HUES64 (cell line): ENCODE measurements at regions not wholly inside any gene's neighbourhood (a gene's known extent, or its start where the extent isn't known, plus 50 kb on each side); places are given as distances from the start of the nearest gene placed in this dataset.

Experiments
- H3K27ac ChIP-seq: 2 replicates; pipeline ENCODE4 v1.7.0; 2013; ENCODE audit warnings: low read depth, low read length, inconsistent platforms
- H3K27me3 ChIP-seq: 2 replicates; pipeline ENCODE4 v1.6.1; 2013; ENCODE audit warnings: mild to moderate bottlenecking, low read length; ENCODE audit not compliant: insufficient read depth
- H3K36me3 ChIP-seq: 2 replicates; pipeline ENCODE4 v1.6.1; 2013; ENCODE audit warnings: mild to moderate bottlenecking, low read length; ENCODE audit not compliant: insufficient read depth
- H3K4me1 ChIP-seq: 2 replicates; pipeline ENCODE4 v1.6.1; 2013; ENCODE audit warnings: mild to moderate bottlenecking, low read length, moderate library complexity; ENCODE audit not compliant: insufficient read depth
- H3K4me3 ChIP-seq: 2 replicates; pipeline ENCODE4 v1.5.1; 2013; ENCODE audit warnings: mild to moderate bottlenecking, low read length, moderate library complexity
- H3K9ac ChIP-seq: 2 replicates; pipeline ENCODE4 v1.6.1; 2013; ENCODE audit warnings: mild to moderate bottlenecking, low read depth, low read length
- H3K9me3 ChIP-seq: 2 replicates; pipeline ENCODE4 v1.6.1; 2013; ENCODE audit warnings: low read depth, low read length; ENCODE audit not compliant: insufficient read depth
- WGBS: fragments of 150-250, 120-280 bp; methylation state at CpG from one replicate; pipeline ENCODE4 v1.1.7; 2013; ENCODE audit warnings: missing lambda C conversion rate; 5-methylcytosine and 5-hydroxymethylcytosine counted together

- Histone ChIP-seq H3K9ac (no peak overlapping the region), H3K4me3 (no peak overlapping the region), H3K9me3 (no peaks in the 10 kb centered on the region), H3K36me3 (no peaks in the 10 kb centered on the region), H3K27me3 (no peaks in the 10 kb centered on the region), H3K4me1 (no peaks in the 10 kb centered on the region), H3K27ac (no peak overlapping the region)
- 92% methylated on average over 3 of the region's 3 CpGs for WGBS
Observed at GRCh38 chr2:222146488-222146887, 152.3 kb downstream of the PAX3 start.

GRCh38 chr2:222142027-222142426 lies 156.8 kb downstream of the PAX3 start:
- Histone ChIP-seq H3K4me3 (no peak overlapping the region), H3K27me3 (no peaks in the 10 kb centered on the region), H3K27ac (no peak overlapping the region), H3K4me1 (no peaks in the 10 kb centered on the region), H3K36me3 (no peaks in the 10 kb centered on the region), H3K9me3 (no peaks in the 10 kb centered on the region), H3K9ac (no peak overlapping the region)
- 67% methylated on average over 1 of the region's 1 CpG for WGBS

- Histone ChIP-seq H3K4me1 (no peaks in the 10 kb centered on the region), H3K27ac (no peak overlapping the region), H3K9me3 (no peaks in the 10 kb centered on the region), H3K36me3 (no peaks in the 10 kb centered on the region), H3K9ac (no peak overlapping the region), H3K4me3 (no peak overlapping the region), H3K27me3 (no peaks in the 10 kb centered on the region)
- 86% methylated on average over 5 of the region's 5 CpGs for WGBS
Observed at GRCh38 chr2:222136106-222136630, 162.6 kb downstream of the PAX3 start.

- H3K27ac ChIP-seq, result no peak overlapping the region
- H3K4me3 ChIP-seq, result no peak overlapping the region
- no peaks in the 10 kb centered on the region for H3K36me3 ChIP-seq
- H3K9me3 ChIP-seq, result no peaks in the 10 kb centered on the region
- no CpG with 5 or more reads among the region's 1 CpG for WGBS
- no peaks in the 10 kb centered on the region for H3K27me3 ChIP-seq
- H3K9ac ChIP-seq, result no peak overlapping the region
- no peaks in the 10 kb centered on the region for H3K4me1 ChIP-seq
Observed at GRCh38 chr2:222134654-222135053, 164.1 kb downstream of the PAX3 start.

GRCh38 chr2:222133897-222134296 lies 164.9 kb downstream of the PAX3 start:
- Histone ChIP-seq H3K9me3 (no peaks in the 10 kb centered on the region), H3K9ac (no peak overlapping the region), H3K4me3 (no peak overlapping the region), H3K4me1 (no peaks in the 10 kb centered on the region), H3K36me3 (no peaks in the 10 kb centered on the region), H3K27me3 (no peaks in the 10 kb centered on the region), H3K27ac (no peak overlapping the region)
- 95% methylated on average over 7 of the region's 7 CpGs for WGBS

GRCh38 chr2:222130855-222131254 lies 167.9 kb downstream of the PAX3 start:
- Histone ChIP-seq H3K4me3 (no peak overlapping the region), H3K9ac (no peak overlapping the region), H3K4me1 (no peaks in the 10 kb centered on the region), H3K36me3 (no peaks in the 10 kb centered on the region), H3K27ac (no peak overlapping the region), H3K27me3 (no peaks in the 10 kb centered on the region), H3K9me3 (no peaks in the 10 kb centered on the region)
- 95% methylated on average over 2 of the region's 3 CpGs for WGBS

GRCh38 chr2:222127660-222128059 lies 171.1 kb downstream of the PAX3 start:
- WGBS, result 93% methylated on average over 6 of the region's 6 CpGs
- Histone ChIP-seq H3K27ac (no peak overlapping the region), H3K36me3 (no peaks in the 10 kb centered on the region), H3K9me3 (no peaks in the 10 kb centered on the region), H3K4me3 (no peak overlapping the region), H3K27me3 (no peaks in the 10 kb centered on the region), H3K4me1 (no peaks in the 10 kb centered on the region), H3K9ac (no peak overlapping the region)

- H3K4me3 ChIP-seq, result no peak overlapping the region
- no peaks in the 10 kb centered on the region for H3K4me1 ChIP-seq
- no peaks in the 10 kb centered on the region for H3K9me3 ChIP-seq
- no peaks in the 10 kb centered on the region for H3K27me3 ChIP-seq
- H3K9ac ChIP-seq, result no peak overlapping the region
- H3K27ac ChIP-seq, result no peak overlapping the region
- H3K36me3 ChIP-seq, result no peaks in the 10 kb centered on the region
Observed at GRCh38 chr2:222120933-222121332, 177.9 kb downstream of the PAX3 start.

GRCh38 chr2:222115296-222115695 lies 183.5 kb downstream of the PAX3 start:
- Histone ChIP-seq H3K4me3 (no peak overlapping the region), H3K27ac (no peak overlapping the region), H3K27me3 (no peaks in the 10 kb centered on the region), H3K9me3 (no peaks in the 10 kb centered on the region), H3K9ac (no peak overlapping the region), H3K36me3 (no peaks in the 10 kb centered on the region), H3K4me1 (no peaks in the 10 kb centered on the region)
- 95% methylated on average over 2 of the region's 3 CpGs for WGBS

GRCh38 chr2:222108957-222109585 lies 189.7 kb downstream of the PAX3 start:
- WGBS, result 94% methylated on average over 4 of the region's 4 CpGs
- H3K9ac ChIP-seq, result no peak overlapping the region
- H3K27me3 ChIP-seq, result 0 out of 2 replicates have a peak, but pooled peaks cover 2% of the 10 kb centered on the region
- H3K9me3 ChIP-seq, result no peaks in the 10 kb centered on the region
- no peaks in the 10 kb centered on the region for H3K36me3 ChIP-seq
- H3K4me1 ChIP-seq, result peaks cover 5% of the 10 kb centered on the region; the same call in 1 of the 2 replicates
- no peak overlapping the region for H3K4me3 ChIP-seq
- no peak overlapping the region for H3K27ac ChIP-seq

- no peak overlapping the region for H3K4me3 ChIP-seq
- peaks cover 10% of the 10 kb centered on the region for H3K4me1 ChIP-seq
- 0 out of 2 replicates have a peak, but pooled peaks cover 2% of the 10 kb centered on the region for H3K27me3 ChIP-seq
- 81% methylated on average over 3 of the region's 3 CpGs for WGBS
- no peak overlapping the region for H3K27ac ChIP-seq
- no peaks in the 10 kb centered on the region for H3K9me3 ChIP-seq
- H3K36me3 ChIP-seq, result no peaks in the 10 kb centered on the region
- no peak overlapping the region for H3K9ac ChIP-seq
Observed at GRCh38 chr2:222108497-222108896, 190.3 kb downstream of the PAX3 start.

- 95% methylated on average over 1 of the region's 1 CpG for WGBS
- Histone ChIP-seq H3K27me3 (0 out of 2 replicates have a peak, but pooled peaks cover 2% of the 10 kb centered on the region), H3K4me3 (no peak overlapping the region), H3K4me1 (peaks cover 37% of the 10 kb centered on the region), H3K36me3 (no peaks in the 10 kb centered on the region), H3K9ac (no peak overlapping the region), H3K9me3 (no peaks in the 10 kb centered on the region), H3K27ac (no peak overlapping the region)
Observed at GRCh38 chr2:222105046-222105445, 193.8 kb downstream of the PAX3 start.
